Muscle of back (tissue), 3 donors: ENCODE measurements at regions not wholly inside any gene's neighbourhood (a gene's known extent, or its start where the extent isn't known, plus 50 kb on each side); places are given as distances from the start of the nearest gene placed in this dataset.
A peak's percentile ranks its signal among the peaks of the same experiment; 100 is the strongest.

Source experiments
- DNase-seq, 3 donors: peaks; one replicate each; pipeline versions ENCODE4 v3.0.0 to v3.0.0-alpha.2; 2013

- DNase-seq, result peak in 1 of 3 donors; percentile 80
Measured at GRCh38 chr9:13717322-13718054, 438.0 kb upstream of the MPDZ start.

- peak in 1 of 3 donors; percentile 59 for DNase-seq
Measured at GRCh38 chr9:13716601-13717321, 437.3 kb upstream of the MPDZ start.

DNA sequence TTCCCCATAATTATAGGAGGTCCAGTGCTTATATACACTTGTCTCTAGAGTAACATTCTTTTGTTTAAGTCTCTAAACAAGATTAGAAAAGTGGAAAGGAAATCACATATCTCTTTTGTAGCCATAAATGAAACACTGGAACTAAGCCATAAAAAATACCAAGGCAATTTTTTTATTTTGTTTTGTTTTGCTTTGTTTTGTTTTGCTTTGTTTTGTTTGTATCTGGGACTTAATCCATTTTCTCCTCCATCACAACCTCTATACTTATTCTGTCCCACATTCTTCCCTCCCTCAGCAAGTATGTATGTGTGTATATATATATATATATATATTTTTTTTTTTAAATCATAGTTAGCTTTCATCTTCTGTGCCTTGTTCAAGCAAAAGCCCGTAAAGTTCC, 436.6 kb upstream of the MPDZ start:
- no peak for DNase-seq

DNA sequence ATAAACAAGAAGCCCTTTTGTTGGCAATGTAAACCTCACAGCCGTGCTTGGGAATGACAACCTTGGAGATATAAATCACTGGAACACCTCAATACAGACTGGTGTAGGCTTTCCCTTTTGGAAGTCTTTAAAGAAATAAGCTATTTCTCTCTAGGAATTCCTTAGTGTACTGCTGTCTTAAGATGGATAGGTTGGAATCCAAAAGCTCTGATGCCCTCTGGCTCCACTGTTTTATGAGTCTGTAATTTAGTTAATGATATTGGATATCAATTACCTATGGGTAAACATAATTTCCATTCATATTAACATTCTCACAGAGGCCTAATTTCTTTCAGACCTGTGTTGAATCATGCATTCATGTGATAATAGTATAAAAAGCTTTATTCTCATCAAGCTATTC, 435.9 kb upstream of the MPDZ start:
- DNase-seq, result peak in 1 of 3 donors; percentile 33

- peak in 1 of 3 donors; percentile 59 for DNase-seq
Measured at GRCh38 chr9:13707612-13708576, 428.4 kb upstream of the MPDZ start.

GRCh38 chr9:13705918-13706317, 426.4 kb upstream of the MPDZ start:
- peak; percentile 85 to 95 (median 93) for DNase-seq

GRCh38 chr9:13705373-13705772, 425.9 kb upstream of the MPDZ start:
- no peak for DNase-seq

GRCh38 chr9:13690595-13690994, 411.1 kb upstream of the MPDZ start:
- DNase-seq, result no peak

GRCh38 chr9:13689925-13690324, 410.4 kb upstream of the MPDZ start:
- no peak for DNase-seq

DNA sequence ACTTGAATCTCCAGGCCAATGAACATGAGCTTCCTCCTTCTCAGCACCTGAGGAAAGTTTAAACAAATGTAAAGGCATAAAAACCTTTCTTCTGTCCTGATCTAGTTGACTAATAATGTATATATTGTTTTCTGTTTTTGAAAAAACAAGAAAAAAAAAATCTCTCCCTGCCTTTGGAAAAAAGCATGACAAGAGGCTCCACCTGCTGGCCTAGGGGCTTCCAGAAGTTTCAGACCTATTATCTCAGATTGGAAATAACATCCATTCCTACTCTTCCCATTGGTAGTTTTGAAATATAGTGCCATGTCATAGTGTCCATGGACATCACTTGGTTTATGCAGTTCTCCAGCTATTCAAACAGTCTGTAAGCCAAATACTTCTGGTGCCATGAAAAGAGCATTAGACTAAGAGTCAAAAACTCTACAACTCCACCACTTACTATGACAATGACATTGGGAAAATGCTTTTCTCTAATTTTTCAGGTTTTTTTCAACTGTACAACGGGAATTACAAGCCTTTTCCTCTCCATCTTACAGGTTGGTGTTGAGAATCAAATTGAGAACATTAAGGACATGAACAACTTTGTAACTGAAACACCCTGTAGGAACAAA, 409.6 kb upstream of the MPDZ start:
- peak; percentile 25 to 68 (median 30) for DNase-seq

DNA sequence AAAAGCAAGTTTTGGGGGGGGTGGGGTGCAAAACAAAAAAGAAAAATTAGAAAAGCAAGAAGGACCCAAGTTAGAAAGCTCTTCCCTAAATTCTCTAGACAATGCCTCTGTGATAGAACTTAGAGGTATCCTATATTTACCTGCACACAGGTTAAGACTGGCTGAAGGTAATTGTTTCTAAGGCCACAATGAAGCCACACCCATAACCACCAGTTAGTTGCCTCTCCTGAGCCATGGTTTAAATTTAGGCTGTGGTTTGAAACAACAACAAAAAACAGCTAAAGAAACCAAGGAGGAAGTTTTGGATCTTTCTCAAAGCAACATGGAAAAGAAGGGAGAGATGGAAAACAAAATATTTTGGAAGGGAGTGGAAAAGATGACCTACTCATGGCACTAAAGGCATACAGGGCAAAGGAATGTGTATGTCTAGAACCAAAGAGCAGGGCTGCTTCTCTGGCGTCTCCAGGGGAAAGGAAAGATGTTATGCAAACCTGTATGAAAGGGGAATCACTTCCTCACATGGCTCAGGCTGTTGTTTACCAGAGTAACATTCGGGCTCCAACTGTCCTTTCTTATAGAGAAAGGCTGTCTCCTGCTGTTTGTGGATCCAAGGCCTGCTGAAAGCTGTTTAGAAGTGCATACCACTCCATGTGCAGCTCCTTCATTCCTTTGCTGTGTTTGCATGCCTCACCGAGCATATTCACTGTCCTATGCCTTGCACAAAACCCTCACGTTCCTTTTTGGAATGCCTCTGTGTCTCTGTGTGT, 408.9 kb upstream of the MPDZ start:
- peak in 2 of 3 donors; percentile 13 to 59 for DNase-seq

DNA sequence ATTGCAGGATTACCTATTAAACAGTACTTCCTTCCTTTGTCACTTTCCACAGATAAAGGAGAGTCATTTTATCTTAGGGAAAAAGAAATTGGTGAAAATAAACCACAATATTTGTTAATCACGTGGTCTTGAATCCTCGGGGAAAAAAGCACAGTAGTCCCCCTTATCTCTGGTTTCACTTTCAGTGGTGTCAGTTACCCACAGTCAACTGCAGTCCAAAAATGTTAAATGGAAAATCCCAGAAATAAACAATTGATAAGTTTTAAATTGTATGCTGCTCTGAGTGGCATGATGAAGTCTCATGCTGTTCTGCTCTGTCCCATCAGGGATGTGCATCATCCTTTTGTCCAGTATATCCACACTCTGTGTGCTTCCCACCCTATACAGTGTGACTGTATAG, 405.2 kb upstream of the MPDZ start:
- DNase-seq, result no peak

DNA sequence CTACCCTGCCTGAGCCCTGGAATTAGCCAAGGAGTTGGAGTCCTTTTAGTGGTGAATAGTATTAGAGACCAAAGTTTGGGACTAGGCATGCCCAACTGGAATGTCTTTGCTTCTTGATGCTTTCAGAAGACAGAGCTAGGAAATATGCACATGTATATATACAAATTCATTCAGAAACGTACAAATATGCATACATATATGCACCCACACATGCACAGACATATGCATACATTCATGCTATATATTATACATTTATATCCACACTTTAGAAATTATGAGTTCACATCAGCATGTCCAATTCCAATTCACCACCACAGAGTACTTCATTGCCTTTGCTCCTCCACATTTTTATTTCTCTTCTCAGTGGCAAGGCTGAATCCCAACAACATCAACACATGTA, 398.3 kb upstream of the MPDZ start:
- DNase-seq, result no peak

DNA sequence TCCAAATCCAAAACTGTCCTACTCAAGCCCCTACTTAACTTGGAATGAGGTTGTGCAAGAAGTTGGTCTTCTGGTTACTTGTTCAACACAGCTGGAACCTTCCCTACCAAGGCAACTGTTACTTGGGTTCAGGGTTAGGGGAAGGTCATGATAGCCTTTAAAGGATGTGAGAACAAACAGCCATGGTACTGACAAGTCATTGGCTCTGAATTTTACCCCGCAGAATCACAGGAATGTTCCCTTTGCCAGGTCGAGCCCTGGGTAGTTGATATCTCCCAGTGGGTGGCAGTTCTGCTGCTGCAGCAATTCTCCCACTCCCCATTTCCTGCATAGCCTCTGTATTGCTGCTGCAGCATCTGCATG, 396.1 kb upstream of the MPDZ start:
- DNase-seq, result no peak

GRCh38 chr9:13674926-13675637, 395.6 kb upstream of the MPDZ start:
- DNase-seq, result no peak

GRCh38 chr9:13673348-13673747, 393.9 kb upstream of the MPDZ start:
- DNase-seq, result no peak

DNA sequence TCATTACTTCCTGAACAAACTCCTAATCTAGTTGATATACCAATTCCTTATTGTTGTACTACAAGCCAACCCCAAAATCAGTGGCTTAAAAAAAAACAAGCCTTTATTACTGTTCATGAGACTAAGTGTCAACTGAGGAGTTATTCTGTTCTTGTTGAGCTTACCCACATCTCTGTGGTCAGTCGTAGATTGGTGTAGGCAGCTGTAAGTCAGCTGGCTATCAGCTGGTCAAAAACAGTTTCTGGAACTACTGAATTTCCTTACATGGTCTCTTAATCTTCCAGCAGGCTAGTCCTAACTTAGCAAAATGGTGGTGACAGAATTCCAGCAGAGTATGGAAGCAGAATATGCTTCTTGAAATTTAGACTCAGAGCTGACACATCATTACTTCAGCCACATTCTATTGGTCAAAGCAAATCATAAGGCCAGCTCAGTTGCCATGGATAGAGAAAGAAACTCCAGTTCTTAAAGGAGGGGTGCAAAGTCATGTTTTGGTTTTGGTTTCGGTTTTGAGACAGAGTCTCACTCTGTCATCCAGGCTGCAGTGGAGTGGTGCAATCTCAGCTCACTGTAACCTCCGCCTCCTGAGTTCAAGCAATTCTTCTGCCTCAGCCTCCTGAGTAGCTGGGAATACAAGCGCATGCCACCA, 386.1 kb upstream of the MPDZ start:
- no peak for DNase-seq

- no peak for DNase-seq
Measured at GRCh38 chr9:13661014-13661413, 381.5 kb upstream of the MPDZ start.

DNA sequence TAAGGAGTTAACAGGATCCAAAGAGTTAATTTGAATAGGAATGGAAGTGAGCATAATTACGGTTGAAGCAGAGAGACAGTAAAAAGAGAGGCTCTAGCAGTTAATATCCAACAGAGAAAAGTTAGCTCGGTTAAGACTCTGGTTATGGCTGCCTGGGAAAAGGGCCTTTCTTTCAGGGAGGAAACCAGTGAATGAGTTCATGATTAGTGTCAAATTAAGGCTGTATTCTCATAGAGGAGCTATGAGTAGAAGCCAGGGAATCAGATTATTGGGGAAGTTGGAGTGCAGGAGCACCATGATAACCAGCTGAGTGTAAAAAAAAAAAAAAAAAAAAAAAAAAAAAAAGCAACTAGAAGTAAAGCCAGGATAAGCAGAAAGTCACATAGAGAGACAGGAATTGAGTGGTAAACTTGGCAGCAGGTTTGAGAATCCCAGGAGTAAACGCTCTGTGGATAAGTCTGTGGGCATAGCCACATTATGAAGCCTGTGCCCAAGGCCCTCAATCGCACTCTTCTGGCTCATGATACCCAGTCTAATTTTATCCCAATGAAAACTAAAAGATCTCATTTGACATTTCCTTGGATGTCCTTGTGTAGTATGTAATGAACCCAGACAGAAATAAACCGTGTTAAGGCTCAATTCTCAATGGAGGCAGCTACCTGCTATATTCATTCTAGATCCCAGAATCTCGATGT, 372.6 kb upstream of the MPDZ start:
- no peak for DNase-seq
